ENCODE measurements at regions not wholly inside any gene's neighbourhood (a gene's known extent, or its start where the extent isn't known, plus 50 kb on each side); places are given as distances from the start of the nearest gene placed in this dataset.

DNA sequence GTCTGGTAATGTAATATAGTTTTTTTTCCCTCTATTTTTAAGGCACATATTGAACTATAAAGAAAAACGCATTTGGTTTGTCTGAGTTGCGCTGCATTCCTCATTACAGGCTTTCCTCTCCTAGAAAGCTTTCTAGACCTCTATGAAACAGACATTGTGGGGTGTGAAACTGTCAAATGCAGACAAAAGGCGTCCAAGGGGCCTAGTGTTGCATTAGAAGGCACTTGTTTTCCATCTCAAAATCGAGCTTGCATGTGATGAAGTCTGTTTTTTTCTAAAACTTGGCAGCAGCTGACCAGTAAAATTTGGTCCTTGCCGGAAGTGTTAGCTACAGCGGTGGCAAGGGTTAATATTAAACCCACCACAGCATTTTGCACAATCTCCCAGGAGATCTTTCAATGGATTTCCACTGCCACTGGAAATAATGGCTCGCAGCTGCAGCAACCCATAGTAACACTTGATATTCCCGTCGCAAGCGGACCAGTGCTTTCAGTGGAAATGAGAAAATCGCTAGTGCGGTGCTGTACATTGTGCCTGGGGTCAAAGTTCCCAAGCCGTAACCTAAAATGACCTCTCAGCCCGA, 602.6 kb downstream of the KCNJ2 start:
- Histone ChIP-seq H3K9me3 (no peaks in the 10 kb centered on the region), H3K4me3 (ENCODE audit: low read depth in 1 of 2, low read length in 1 of 2) (no peak overlapping the region), H3K27ac (no peak overlapping the region), H3K27me3 (no peaks in the 10 kb centered on the region), H3K36me3 (no peaks in the 10 kb centered on the region), H3K4me1 (ENCODE audit: control insufficient read depth in 1 of 2, insufficient read depth in 1 of 2, low read depth in 1 of 2, low read length in 1 of 2) (no peaks in the 10 kb centered on the region)
- TF ChIP-seq CTCF (IDR thresholded peaks at IDR 0.05) = no peak

GRCh38 chr17:70772761-70773160, 603.4 kb downstream of the KCNJ2 start:
- no peak for TF ChIP-seq CTCF (IDR thresholded peaks at IDR 0.05)
- H3K27ac ChIP-seq = no peak overlapping the region
- no peaks in the 10 kb centered on the region for H3K27me3 ChIP-seq
- no peak overlapping the region for H3K4me3 ChIP-seq (ENCODE audit: low read depth in 1 of 2, low read length in 1 of 2)
- H3K4me1 ChIP-seq (ENCODE audit: control insufficient read depth in 1 of 2, insufficient read depth in 1 of 2, low read depth in 1 of 2, low read length in 1 of 2) = no peaks in the 10 kb centered on the region
- H3K36me3 ChIP-seq = no peaks in the 10 kb centered on the region
- no peaks in the 10 kb centered on the region for H3K9me3 ChIP-seq

GRCh38 chr17:70773258-70773657, 603.9 kb downstream of the KCNJ2 start:
- no peak overlapping the region for H3K4me3 ChIP-seq (ENCODE audit: low read depth in 1 of 2, low read length in 1 of 2)
- H3K27me3 ChIP-seq = no peaks in the 10 kb centered on the region
- no peaks in the 10 kb centered on the region for H3K9me3 ChIP-seq
- no peaks in the 10 kb centered on the region for H3K36me3 ChIP-seq
- no peaks in the 10 kb centered on the region for H3K4me1 ChIP-seq (ENCODE audit: control insufficient read depth in 1 of 2, insufficient read depth in 1 of 2, low read depth in 1 of 2, low read length in 1 of 2)
- no peak for TF ChIP-seq CTCF (IDR thresholded peaks at IDR 0.05)
- H3K27ac ChIP-seq = no peak overlapping the region

DNA sequence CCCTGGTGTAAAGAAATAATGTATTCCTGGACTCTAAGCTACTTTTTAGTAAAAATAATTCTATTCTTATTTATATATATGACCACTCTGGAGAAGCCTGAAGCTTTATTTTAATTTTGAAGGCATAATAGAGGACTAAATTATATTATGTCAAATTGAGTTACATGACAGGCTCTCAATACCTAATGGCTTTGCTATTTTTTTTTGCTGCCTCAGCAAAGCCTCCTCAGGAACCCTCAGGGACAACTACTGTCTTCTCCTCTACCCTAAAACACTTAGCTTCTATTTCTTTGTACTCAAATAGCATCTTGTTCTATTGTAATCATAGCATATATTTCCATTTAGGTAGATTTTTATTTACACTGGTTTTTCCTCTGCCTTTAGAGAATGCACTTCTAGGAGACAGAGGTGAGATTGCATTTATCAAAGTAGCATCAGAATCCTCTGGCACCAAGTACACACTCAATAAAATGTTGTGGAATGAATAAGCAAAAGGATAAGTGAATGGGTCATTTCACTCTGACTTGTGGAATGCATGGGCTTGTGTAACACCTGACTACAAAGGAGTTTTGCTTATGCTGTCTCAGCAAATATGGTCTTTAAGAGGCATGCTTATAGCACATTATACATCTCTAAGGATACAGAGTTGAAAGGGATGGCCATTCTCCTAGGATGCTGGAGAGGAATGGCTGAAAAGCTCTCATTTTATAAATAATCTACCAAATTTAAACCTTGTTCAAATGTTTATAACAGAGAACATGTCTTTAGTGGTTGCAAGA, 605.2 kb downstream of the KCNJ2 start:
- no peak overlapping the region for H3K4me3 ChIP-seq (ENCODE audit: low read depth in 1 of 2, low read length in 1 of 2)
- no peaks in the 10 kb centered on the region for H3K36me3 ChIP-seq
- no peaks in the 10 kb centered on the region for H3K27me3 ChIP-seq
- H3K4me1 ChIP-seq (ENCODE audit: control insufficient read depth in 1 of 2, insufficient read depth in 1 of 2, low read depth in 1 of 2, low read length in 1 of 2) = no peaks in the 10 kb centered on the region
- TF ChIP-seq CTCF (IDR thresholded peaks at IDR 0.05) = no peak
- no peak overlapping the region for H3K27ac ChIP-seq
- H3K9me3 ChIP-seq = no peaks in the 10 kb centered on the region

DNA sequence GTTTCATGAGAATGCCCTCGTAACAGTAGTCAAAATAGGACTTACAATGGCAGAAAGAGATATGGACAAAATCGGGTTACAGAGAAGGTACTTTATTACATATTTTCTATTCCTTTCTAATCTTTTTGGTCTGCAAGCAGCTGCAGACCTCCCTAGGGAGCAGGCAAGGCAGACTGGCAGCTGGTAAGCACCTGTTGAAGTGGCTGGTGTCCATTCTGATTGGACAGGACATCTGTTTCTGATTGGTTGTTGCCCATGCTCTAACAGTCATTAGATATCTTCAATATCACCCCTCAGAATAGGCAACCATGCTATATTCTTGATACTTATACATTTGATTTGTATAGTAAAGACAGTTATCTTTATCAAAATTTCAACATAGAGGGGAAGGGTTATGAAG, 606.3 kb downstream of the KCNJ2 start:
- H3K27ac ChIP-seq = no peak overlapping the region
- H3K4me3 ChIP-seq (ENCODE audit: low read depth in 1 of 2, low read length in 1 of 2) = no peak overlapping the region
- no peaks in the 10 kb centered on the region for H3K9me3 ChIP-seq
- TF ChIP-seq CTCF (IDR thresholded peaks at IDR 0.05) = no peak
- H3K4me1 ChIP-seq (ENCODE audit: control insufficient read depth in 1 of 2, insufficient read depth in 1 of 2, low read depth in 1 of 2, low read length in 1 of 2) = no peaks in the 10 kb centered on the region
- H3K36me3 ChIP-seq = no peaks in the 10 kb centered on the region
- H3K27me3 ChIP-seq = no peaks in the 10 kb centered on the region
